ENCODE measurements at regions not wholly inside any gene's neighbourhood (a gene's known extent, or its start where the extent isn't known, plus 50 kb on each side); places are given as distances from the start of the nearest gene placed in this dataset.

GRCh38 chr9:21657966-21658667, 144.3 kb upstream of the MTAP start:
- no peak overlapping the region for H3K4me3 ChIP-seq (ENCODE audit: low read depth in 1 of 2, low read length in 1 of 2)
- no peak for TF ChIP-seq CTCF (IDR thresholded peaks at IDR 0.05)
- no peak overlapping the region for H3K27ac ChIP-seq
- H3K36me3 ChIP-seq: no peaks in the 10 kb centered on the region
- no peaks in the 10 kb centered on the region for H3K4me1 ChIP-seq (ENCODE audit: control insufficient read depth in 1 of 2, insufficient read depth in 1 of 2, low read depth in 1 of 2, low read length in 1 of 2)
- peaks cover 23% of the 10 kb centered on the region for H3K27me3 ChIP-seq
- H3K9me3 ChIP-seq: no peaks in the 10 kb centered on the region

DNA sequence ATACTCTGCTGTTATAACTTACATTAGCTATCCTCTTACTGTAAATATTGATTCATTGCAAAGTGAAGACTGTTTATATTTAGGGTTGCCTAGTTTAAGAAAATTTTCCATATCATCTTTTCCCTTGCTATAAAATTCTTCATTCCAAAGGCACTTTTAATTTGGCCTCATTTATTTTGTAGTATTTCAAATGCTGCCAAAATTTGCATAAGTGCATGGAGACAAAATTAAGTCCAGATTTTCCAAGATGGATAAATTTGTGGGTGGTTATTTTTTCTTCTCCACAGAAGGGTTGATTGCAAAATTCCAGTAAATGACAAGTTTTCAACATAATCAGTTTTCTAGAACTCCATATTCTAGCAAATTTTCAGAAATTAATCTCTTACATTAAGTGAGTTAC, 141.5 kb upstream of the MTAP start:
- Histone ChIP-seq H3K36me3 (no peaks in the 10 kb centered on the region), H3K4me3 (ENCODE audit: low read depth in 1 of 2, low read length in 1 of 2) (no peak overlapping the region), H3K27ac (no peak overlapping the region), H3K27me3 (peaks cover 23% of the 10 kb centered on the region), H3K9me3 (no peaks in the 10 kb centered on the region), H3K4me1 (ENCODE audit: control insufficient read depth in 1 of 2, insufficient read depth in 1 of 2, low read depth in 1 of 2, low read length in 1 of 2) (no peaks in the 10 kb centered on the region)
- no peak for TF ChIP-seq CTCF (IDR thresholded peaks at IDR 0.05)

DNA sequence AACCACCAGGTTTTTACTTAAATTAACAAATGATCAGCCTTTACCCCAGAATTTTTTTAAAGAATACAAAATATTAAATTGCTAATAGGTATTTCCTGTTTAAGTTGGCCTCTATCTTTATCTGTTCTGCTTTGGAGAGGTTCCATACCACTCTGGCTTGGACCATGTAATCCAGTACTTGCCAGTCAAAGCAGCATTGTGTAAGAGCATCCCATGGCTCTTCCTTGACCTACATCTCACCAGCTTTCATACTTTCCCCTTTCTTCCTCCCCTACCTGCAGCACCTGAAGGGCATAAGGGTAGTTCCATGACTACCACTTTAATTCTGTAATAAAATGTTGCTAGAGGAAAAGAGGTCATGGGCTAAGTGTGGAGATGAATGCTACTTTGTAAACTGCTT, 140.8 kb upstream of the MTAP start:
- peaks cover 18% of the 10 kb centered on the region for H3K27me3 ChIP-seq
- H3K9me3 ChIP-seq: no peaks in the 10 kb centered on the region
- no peaks in the 10 kb centered on the region for H3K4me1 ChIP-seq (ENCODE audit: control insufficient read depth in 1 of 2, insufficient read depth in 1 of 2, low read depth in 1 of 2, low read length in 1 of 2)
- H3K36me3 ChIP-seq: no peaks in the 10 kb centered on the region
- H3K4me3 ChIP-seq (ENCODE audit: low read depth in 1 of 2, low read length in 1 of 2): no peak overlapping the region
- no peak for TF ChIP-seq CTCF (IDR thresholded peaks at IDR 0.05)
- no peak overlapping the region for H3K27ac ChIP-seq

DNA sequence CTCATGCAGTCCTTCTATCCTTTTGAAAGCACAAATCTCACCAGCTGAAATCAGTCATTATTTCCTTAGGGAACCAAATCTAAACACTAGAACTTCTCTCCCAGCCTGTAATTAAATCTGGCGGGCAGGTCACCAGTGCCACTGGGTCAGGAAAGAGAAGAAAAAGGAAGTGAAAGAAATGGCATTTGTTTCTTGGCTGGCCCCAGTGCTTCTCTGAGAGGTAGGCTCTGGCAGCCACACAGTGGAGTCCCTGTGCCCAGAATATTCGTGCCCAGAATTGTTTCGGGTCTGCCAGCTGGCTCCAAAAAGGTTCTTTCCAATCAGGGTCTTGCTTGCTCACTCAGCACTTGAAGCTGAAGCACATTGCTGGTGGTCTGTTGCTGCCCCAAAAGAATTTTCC, 133.9 kb upstream of the MTAP start:
- no peak overlapping the region for H3K4me3 ChIP-seq (ENCODE audit: low read depth in 1 of 2, low read length in 1 of 2)

GRCh38 chr9:21669701-21670100, 132.7 kb upstream of the MTAP start:
- H3K4me1 ChIP-seq (ENCODE audit: control insufficient read depth in 1 of 2, insufficient read depth in 1 of 2, low read depth in 1 of 2, low read length in 1 of 2): no peaks in the 10 kb centered on the region
- no peaks in the 10 kb centered on the region for H3K36me3 ChIP-seq
- no peak for TF ChIP-seq CTCF (IDR thresholded peaks at IDR 0.05)
- no peaks in the 10 kb centered on the region for H3K9me3 ChIP-seq
- H3K27ac ChIP-seq: no peak overlapping the region
- peaks cover 8% of the 10 kb centered on the region for H3K27me3 ChIP-seq
- H3K4me3 ChIP-seq (ENCODE audit: low read depth in 1 of 2, low read length in 1 of 2): no peak overlapping the region

More for the DNA sequence above, 133.9 kb upstream of the MTAP start:
- no peaks in the 10 kb centered on the region for H3K4me1 ChIP-seq (ENCODE audit: control insufficient read depth in 1 of 2, insufficient read depth in 1 of 2, low read depth in 1 of 2, low read length in 1 of 2)
- H3K9me3 ChIP-seq: no peaks in the 10 kb centered on the region
- no peaks in the 10 kb centered on the region for H3K36me3 ChIP-seq
- H3K27me3 ChIP-seq: peaks cover 6% of the 10 kb centered on the region
- H3K27ac ChIP-seq: no peak overlapping the region
- no peak for TF ChIP-seq CTCF (IDR thresholded peaks at IDR 0.05)

Data from neutrophil (primary cell).